DOHH2 (cell line): ENCODE measurements at regions not wholly inside any gene's neighbourhood (a gene's known extent, or its start where the extent isn't known, plus 50 kb on each side); places are given as distances from the start of the nearest gene placed in this dataset.

ENCODE experiments used
- CTCF ChIP-seq: fragments of 200-600 bp; sonication (generic); IDR thresholded peaks from one replicate; pipeline ENCODE4 v1.5.1; 2014; ENCODE audit warnings: antibody characterized with exemption, mild to moderate bottlenecking, low read depth, low read length; ENCODE audit not compliant: poor library complexity, severe bottlenecking
- EZH2phosphoT487 ChIP-seq: fragments of 200-600 bp; sonication (generic); IDR thresholded peaks from 2 replicates; pipeline ENCODE4 v1.6.1; 2017; ENCODE audit warnings: borderline replicate concordance, mild to moderate bottlenecking, antibody characterized with exemption, low read length, moderate library complexity, mixed read lengths

- TF ChIP-seq CTCF (no peak), EZH2phosphoT487 (no peak)
Measured at GRCh38 chr10:131013281-131013912, 298.1 kb downstream of the TCERG1L start.
